Spleen (tissue), 11 donors: ENCODE measurements at regions not wholly inside any gene's neighbourhood (a gene's known extent, or its start where the extent isn't known, plus 50 kb on each side); places are given as distances from the start of the nearest gene placed in this dataset.

Experiments used
- DNase-seq: peaks from one replicate; pipeline ENCODE4 v3.0.0-alpha.2; 2020
- H3K27ac ChIP-seq, 8 donors: fragments of 200-600 bp; sonication (generic) in 7 of 8; 1 replicate in 4 of 8; 2 replicates in 4 of 8; pipeline versions ENCODE4 v1.5.0 to v1.8.0; 2016 to 2021; ENCODE audit warnings: inconsistent platforms in 4 of 8, mild to moderate bottlenecking in 4 of 8, moderate library complexity in 1 of 8
- H3K27me3 ChIP-seq, 7 donors: fragments of 200-600 bp; sonication (generic) in 6 of 7; replicated peaks in 1 of 7; 1 replicate in 4 of 7; 2 replicates in 3 of 7; pipeline versions ENCODE4 v1.5.0 to v1.8.0; 2016 to 2021; ENCODE audit warnings: inconsistent platforms in 3 of 7, mild to moderate bottlenecking in 1 of 7
- H3K36me3 ChIP-seq, 6 donors: fragments of 200-600 bp; sonication (generic) in 5 of 6; 1 replicate in 4 of 6; 2 replicates in 2 of 6; pipeline versions ENCODE4 v1.5.0 to v1.8.0; 2016 to 2021; ENCODE audit warnings: inconsistent platforms in 2 of 6
- H3K4me1 ChIP-seq, 6 donors: fragments of 200-600 bp; sonication (generic) in 5 of 6; 1 replicate in 3 of 6; 2 replicates in 3 of 6; pipeline versions ENCODE4 v1.5.0 to v1.8.0; 2016 to 2021; ENCODE audit warnings: inconsistent platforms in 3 of 6
- H3K4me3 ChIP-seq, 8 donors: fragments of 200-600 bp; sonication (generic) in 7 of 8; 1 replicate in 4 of 8; 2 replicates in 4 of 8; pipeline versions ENCODE4 v1.5.0 to v1.8.0; 2016 to 2021; ENCODE audit warnings: inconsistent platforms in 4 of 8, mild to moderate bottlenecking in 4 of 8, moderate library complexity in 2 of 8
- H3K9me3 ChIP-seq, 8 donors: fragments of 200-600 bp; sonication (generic) in 7 of 8; 1 replicate in 4 of 8; 2 replicates in 4 of 8; pipeline versions ENCODE4 v1.5.0 to v1.8.0; 2016 to 2021; ENCODE audit warnings: inconsistent platforms in 4 of 8
- CTCF ChIP-seq, 11 experiments: fragments of 200-600 bp in 7 of 11; fragments of 450-650 bp in 4 of 11; sonication (generic) in 4 of 11; IDR thresholded peaks in 8 of 11; conservative IDR thresholded peaks in 3 of 11; 1 replicate in 7 of 11; 2 replicates in 4 of 11; pipeline versions ENCODE4 v1.4.0 to v1.8.0; 2016 to 2021; ENCODE audit warnings: antibody characterized with exemption in 11 of 11, inconsistent platforms in 4 of 11, mild to moderate bottlenecking in 1 of 11
- POLR2A ChIP-seq, 3 donors: fragments of 450-650 bp; IDR thresholded peaks; one replicate each; pipeline ENCODE4 v1.5.1; 2017; ENCODE audit warnings: antibody characterized with exemption in 3 of 3, mild to moderate bottlenecking in 1 of 3
- POLR2AphosphoS5 ChIP-seq, 3 donors: sonication (generic); formaldehyde crosslinking; IDR thresholded peaks; one replicate each; pipeline ENCODE4 v1.5.1; 2017; ENCODE audit warnings: antibody characterized with exemption in 3 of 3
- WGBS, 5 donors: extraction: QIAGEN DNeasy Blood & Tissue Kit in 3 of 5; methylation state at CpG; one replicate each; pipeline versions ENCODE4 v1.1.5 to v1.1.7; 2013 to 2018; 5-methylcytosine and 5-hydroxymethylcytosine counted together
- intact Hi-C: fragments of 100-400 bp; cut with DNase I; formaldehyde crosslinking; loops from one replicate; pipeline ENCODE4 v1.15.0; 2023; ENCODE audit warnings: low total_unique reads
- donor health status: healthy with polysubstance abuse.
- donor health status: DM: no; HTN: no; CAD: no; lungs with moderate emphysema.
- donor health status: DM: no; HTN: no; CAD: no.
- donor health status: Bipolar disorder and iron deficiency.
- donor health status: healthy.
- donor health status: DM: no; HTN: no; CAD: no.
- donor health status: DM: yes; HTN: yes; CAD: no.

- Histone ChIP-seq H3K27ac (no peak overlapping the region), H3K4me1 (no peaks in the 10 kb centered on the region), H3K36me3 (no peaks in the 10 kb centered on the region), H3K27me3 (no peaks in the 10 kb centered on the region), H3K9me3 (peaks cover 5 to 66% (median 47%) of the 10 kb centered on the region in 8 donors), H3K4me3 (no peak overlapping the region)
- intact Hi-C loops: no loop called here
- WGBS, 5 donors: 26 to 48% (median 31%) methylated on average over 1 of the region's 1 CpG
- TF ChIP-seq CTCF (IDR thresholded peaks at IDR 0.05 in 8 of 11, conservative IDR thresholded peaks at IDR 0.05 in 3 of 11) (no peak), POLR2AphosphoS5 (IDR thresholded peaks at IDR 0.05) (no peak), POLR2A (IDR thresholded peaks at IDR 0.05) (no peak)
- no peak for DNase-seq
These were observed 127.1 kb upstream of the VIPR2 start for GRCh38 chr7:159271781-159272180.

GRCh38 chr7:159269745-159270144 lies 125.1 kb upstream of the VIPR2 start:
- TF ChIP-seq CTCF (IDR thresholded peaks at IDR 0.05 in 8 of 11, conservative IDR thresholded peaks at IDR 0.05 in 3 of 11): no peak
- TF ChIP-seq POLR2A (IDR thresholded peaks at IDR 0.05): no peak
- TF ChIP-seq POLR2AphosphoS5 (IDR thresholded peaks at IDR 0.05): no peak
- no peaks in the 10 kb centered on the region for H3K4me1 ChIP-seq
- 88 to 97% (median 95%) methylated on average over 3 of the region's 3 CpGs for WGBS, 5 donors
- no peak for DNase-seq
- H3K36me3 ChIP-seq: no peaks in the 10 kb centered on the region
- peaks cover 5 to 59% (median 37%) of the 10 kb centered on the region in 8 donors for H3K9me3 ChIP-seq
- intact Hi-C loops: no loop called here
- H3K27ac ChIP-seq: no peak overlapping the region
- no peaks in the 10 kb centered on the region for H3K27me3 ChIP-seq
- no peak overlapping the region for H3K4me3 ChIP-seq

- H3K27me3 ChIP-seq: no peaks in the 10 kb centered on the region
- TF ChIP-seq CTCF (IDR thresholded peaks at IDR 0.05 in 8 of 11, conservative IDR thresholded peaks at IDR 0.05 in 3 of 11): no peak
- no peak for TF ChIP-seq POLR2AphosphoS5 (IDR thresholded peaks at IDR 0.05)
- TF ChIP-seq POLR2A (IDR thresholded peaks at IDR 0.05): no peak
- no peaks in the 10 kb centered on the region for H3K4me1 ChIP-seq
- no peak overlapping the region for H3K4me3 ChIP-seq
- no peaks in the 10 kb centered on the region for H3K36me3 ChIP-seq
- H3K27ac ChIP-seq: no peak overlapping the region
- intact Hi-C loops: no loop called here
- no peak for DNase-seq
- H3K9me3 ChIP-seq: peaks cover 0 to 43% (median 29%) of the 10 kb centered on the region in 8 donors
These were observed 118.8 kb upstream of the VIPR2 start for GRCh38 chr7:159263430-159263829.

GRCh38 chr7:159253657-159254056 lies 109.0 kb upstream of the VIPR2 start:
- Histone ChIP-seq H3K9me3 (no peaks in the 10 kb centered on the region), H3K4me1 (no peaks in the 10 kb centered on the region), H3K36me3 (no peaks in the 10 kb centered on the region), H3K27me3 (peaks cover 0 to 5% (median 0%) of the 10 kb centered on the region in 7 donors), H3K27ac (no peak overlapping the region), H3K4me3 (no peak overlapping the region)
- 20 to 42% (median 23%) methylated on average over 2 of the region's 2 CpGs for WGBS, 5 donors
- TF ChIP-seq CTCF (IDR thresholded peaks at IDR 0.05 in 8 of 11, conservative IDR thresholded peaks at IDR 0.05 in 3 of 11) (no peak), POLR2A (IDR thresholded peaks at IDR 0.05) (no peak), POLR2AphosphoS5 (IDR thresholded peaks at IDR 0.05) (no peak)
- DNase-seq: no peak
- intact Hi-C loops: no loop called here
